OCI-LY7 (cell line): ENCODE measurements at regions not wholly inside any gene's neighbourhood (a gene's known extent, or its start where the extent isn't known, plus 50 kb on each side); places are given as distances from the start of the nearest gene placed in this dataset.

Experiments used
- CTCF ChIP-seq: fragments of 200-600 bp; sonication (generic); conservative IDR thresholded peaks from 2 replicates; pipeline ENCODE4 v1.5.1; 2014; ENCODE audit warnings: mild to moderate bottlenecking, antibody characterized with exemption, low read length, moderate library complexity, mixed read lengths
- EZH2phosphoT487 ChIP-seq: fragments of 200-600 bp; sonication (generic); IDR thresholded peaks from 2 replicates; pipeline ENCODE4 v1.6.1; 2018; ENCODE audit warnings: low read depth, borderline replicate concordance, mild to moderate bottlenecking, mixed run types, antibody characterized with exemption, low read length, moderate library complexity, mixed read lengths

GRCh38 chr17:36840796-36841195, 96.5 kb upstream of the LHX1 start:
- no peak for TF ChIP-seq EZH2phosphoT487
- TF ChIP-seq CTCF: no peak
